ENCODE measurements at regions not wholly inside any gene's neighbourhood (a gene's known extent, or its start where the extent isn't known, plus 50 kb on each side); places are given as distances from the start of the nearest gene placed in this dataset.

- no peak overlapping the region for H3K4me3 ChIP-seq (ENCODE audit: low read length)
- DNase-seq (ENCODE audit: low read depth, low spot score): no peak
These were observed 858.3 kb upstream of the TMPRSS15 start for GRCh38 chr21:19261731-19262376.

- DNase-seq (ENCODE audit: low read depth, low spot score): no peak
- H3K4me3 ChIP-seq (ENCODE audit: low read length): no peak overlapping the region
These were observed 863.1 kb upstream of the TMPRSS15 start for GRCh38 chr21:19266636-19267035.

- no peak for DNase-seq (ENCODE audit: low read depth, low spot score)
- H3K4me3 ChIP-seq (ENCODE audit: low read length): no peak overlapping the region
These were observed 865.1 kb upstream of the TMPRSS15 start for GRCh38 chr21:19268686-19269085.

GRCh38 chr21:19275065-19275464 lies 871.5 kb upstream of the TMPRSS15 start:
- no peak overlapping the region for H3K4me3 ChIP-seq (ENCODE audit: low read length)
- no peak for DNase-seq (ENCODE audit: low read depth, low spot score)

GRCh38 chr21:19276665-19277064 lies 873.1 kb upstream of the TMPRSS15 start:
- DNase-seq (ENCODE audit: low read depth, low spot score): no peak
- H3K4me3 ChIP-seq (ENCODE audit: low read length): no peak overlapping the region

GRCh38 chr21:19286876-19287275 lies 883.3 kb upstream of the TMPRSS15 start:
- DNase-seq (ENCODE audit: low read depth, low spot score): no peak
- H3K4me3 ChIP-seq (ENCODE audit: low read length): no peak overlapping the region

- no peak overlapping the region for H3K4me3 ChIP-seq (ENCODE audit: low read length)
- no peak for DNase-seq (ENCODE audit: low read depth, low spot score)
These were observed 886.7 kb upstream of the TMPRSS15 start for GRCh38 chr21:19290328-19290727.

GRCh38 chr21:19320291-19320690 lies 916.7 kb upstream of the TMPRSS15 start:
- no peak for DNase-seq (ENCODE audit: low read depth, low spot score)
- no peak overlapping the region for H3K4me3 ChIP-seq (ENCODE audit: low read length)

GRCh38 chr21:19321688-19322087 lies 918.1 kb upstream of the TMPRSS15 start:
- no peak for DNase-seq (ENCODE audit: low read depth, low spot score)
- H3K4me3 ChIP-seq (ENCODE audit: low read length): no peak overlapping the region

- DNase-seq (ENCODE audit: low read depth, low spot score): no peak
- no peak overlapping the region for H3K4me3 ChIP-seq (ENCODE audit: low read length)
These were observed 918.8 kb upstream of the TMPRSS15 start for GRCh38 chr21:19322360-19322759.

GRCh38 chr21:19326531-19327319 lies 923.1 kb upstream of the TMPRSS15 start:
- no peak overlapping the region for H3K4me3 ChIP-seq (ENCODE audit: low read length)
- no peak for DNase-seq (ENCODE audit: low read depth, low spot score)

- no peak for DNase-seq (ENCODE audit: low read depth, low spot score)
- H3K4me3 ChIP-seq (ENCODE audit: low read length): no peak overlapping the region
These were observed 925.4 kb upstream of the TMPRSS15 start for GRCh38 chr21:19328954-19329353.

GRCh38 chr21:19340303-19340702 lies 936.7 kb upstream of the TMPRSS15 start:
- H3K4me3 ChIP-seq (ENCODE audit: low read length): no peak overlapping the region
- DNase-seq (ENCODE audit: low read depth, low spot score): no peak

- no peak overlapping the region for H3K4me3 ChIP-seq (ENCODE audit: low read length)
- no peak for DNase-seq (ENCODE audit: low read depth, low spot score)
These were observed 937.4 kb upstream of the TMPRSS15 start for GRCh38 chr21:19340954-19341353.

GRCh38 chr21:19343711-19344110 lies 940.1 kb upstream of the TMPRSS15 start:
- H3K4me3 ChIP-seq (ENCODE audit: low read length): no peak overlapping the region
- no peak for DNase-seq (ENCODE audit: low read depth, low spot score)

- H3K4me3 ChIP-seq (ENCODE audit: low read length): no peak overlapping the region
- no peak for DNase-seq (ENCODE audit: low read depth, low spot score)
These were observed 946.7 kb upstream of the TMPRSS15 start for GRCh38 chr21:19350286-19350685.

- no peak for DNase-seq (ENCODE audit: low read depth, low spot score)
- no peak overlapping the region for H3K4me3 ChIP-seq (ENCODE audit: low read length)
These were observed 949.7 kb upstream of the TMPRSS15 start for GRCh38 chr21:19353256-19353655.

GRCh38 chr21:19368944-19369343 lies 965.4 kb upstream of the TMPRSS15 start:
- no peak for DNase-seq (ENCODE audit: low read depth, low spot score)
- no peak overlapping the region for H3K4me3 ChIP-seq (ENCODE audit: low read length)

GRCh38 chr21:19392390-19392789 lies 988.8 kb upstream of the TMPRSS15 start:
- H3K4me3 ChIP-seq (ENCODE audit: low read length): no peak overlapping the region
- no peak for DNase-seq (ENCODE audit: low read depth, low spot score)

- no peak overlapping the region for H3K4me3 ChIP-seq (ENCODE audit: low read length)
- no peak for DNase-seq (ENCODE audit: low read depth, low spot score)
These were observed 996.7 kb upstream of the TMPRSS15 start for GRCh38 chr21:19400223-19400770.

- no peak overlapping the region for H3K4me3 ChIP-seq (ENCODE audit: low read length)
- DNase-seq (ENCODE audit: low read depth, low spot score): no peak
These were observed 999.3 kb upstream of the TMPRSS15 start for GRCh38 chr21:19402870-19403269.

All from Jurkat, Clone E6-1 (cell line).